HG03097 (cell line): ENCODE measurements at regions not wholly inside any gene's neighbourhood (a gene's known extent, or its start where the extent isn't known, plus 50 kb on each side); places are given as distances from the start of the nearest gene placed in this dataset.

ENCODE experiments used
- ATAC-seq: cut with Tn5 transposase; IDR thresholded peaks from one replicate; pipeline ENCODE4 v1.9.1; 2021; ENCODE audit not compliant: unreplicated experiment, low FRiP score

DNA sequence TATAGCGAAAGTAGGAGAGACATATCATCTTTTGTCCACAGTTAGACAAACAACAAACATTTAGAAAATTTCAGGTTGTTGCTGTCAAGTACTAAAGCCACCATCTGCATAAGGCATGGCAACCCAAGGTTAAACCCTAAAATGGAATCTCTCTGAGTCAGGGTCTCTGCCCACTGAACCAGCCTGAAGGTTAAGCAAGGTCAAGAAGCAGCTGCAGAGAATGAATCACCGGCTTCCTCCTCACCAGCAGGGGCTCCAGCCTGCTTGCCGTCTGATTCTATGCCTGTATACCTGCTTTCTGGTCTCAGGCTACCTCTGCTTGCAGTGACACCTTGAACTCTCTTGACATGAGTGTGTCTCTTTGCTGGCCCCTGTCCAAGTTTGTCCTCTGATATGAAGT lies 726.2 kb upstream of the SGCG start:
- ATAC-seq: no peak

DNA sequence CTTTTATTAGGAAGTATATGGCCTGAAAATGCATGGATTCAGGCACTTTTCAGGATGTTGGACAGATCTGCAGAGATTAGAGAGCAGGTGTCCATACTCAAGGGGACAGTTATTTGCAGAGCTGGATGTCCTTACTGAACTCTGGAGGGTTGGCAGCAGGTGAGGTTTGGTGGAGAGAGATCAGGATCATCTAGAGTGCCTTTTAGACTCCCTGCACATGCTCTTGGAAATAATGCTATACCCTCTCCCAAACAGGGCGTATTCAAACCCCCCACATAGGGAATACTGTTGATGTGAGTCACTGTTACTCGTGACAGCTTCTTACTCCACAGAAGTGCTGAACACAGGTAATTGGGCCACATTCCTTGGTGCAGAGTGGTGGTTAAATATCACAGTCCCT lies 725.7 kb upstream of the SGCG start:
- no peak for ATAC-seq

DNA sequence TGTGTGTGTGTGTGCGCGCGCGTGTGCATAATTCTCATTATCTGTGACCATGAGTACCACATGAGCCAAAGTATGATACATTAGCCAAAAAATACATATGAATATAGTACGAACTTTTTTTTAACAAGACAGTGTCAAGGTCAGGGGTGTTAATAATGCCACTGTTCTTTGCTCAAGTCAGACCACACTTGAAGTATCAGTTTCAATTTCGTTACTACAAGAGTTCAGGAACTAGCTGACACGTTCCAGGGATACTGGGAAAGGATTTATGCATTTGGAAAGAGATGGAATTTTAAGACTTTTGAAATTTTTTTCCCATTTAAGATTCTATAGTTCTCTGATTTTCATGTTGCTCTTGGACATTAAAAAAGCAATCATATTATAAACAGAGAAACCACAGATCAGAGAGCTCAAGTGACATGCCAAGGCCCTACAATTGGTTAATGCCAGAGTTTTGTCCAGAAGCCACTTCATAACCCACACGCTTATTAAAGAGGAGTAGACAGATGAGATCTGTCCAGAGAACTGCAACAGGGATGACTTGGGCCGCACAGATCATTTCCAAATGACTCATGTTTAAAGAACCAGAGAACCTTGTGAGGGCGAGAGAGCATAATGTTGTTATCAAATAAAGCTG lies 718.8 kb upstream of the SGCG start:
- no peak for ATAC-seq

- ATAC-seq: no peak
Observed at GRCh38 chr13:22463089-22463488, 717.7 kb upstream of the SGCG start.

DNA sequence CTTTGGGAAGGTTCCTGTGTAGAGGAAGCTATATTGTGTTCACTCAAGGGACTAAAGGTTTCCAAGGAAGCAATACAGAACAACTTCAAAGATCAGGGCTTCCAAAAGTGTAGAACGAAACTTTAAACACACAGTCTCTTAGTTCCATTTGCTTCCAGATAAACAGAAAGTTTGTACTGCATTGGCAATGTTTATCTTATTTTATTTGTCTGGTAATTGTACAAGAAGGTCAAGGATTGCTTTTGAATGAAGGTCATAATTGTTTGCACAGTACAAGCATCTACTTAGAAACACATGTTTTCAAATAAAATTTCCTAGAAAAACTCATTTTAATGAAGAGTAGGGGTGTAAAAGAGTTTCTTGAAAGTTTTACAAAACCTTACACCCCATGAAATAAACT lies 712.7 kb upstream of the SGCG start:
- no peak for ATAC-seq

DNA sequence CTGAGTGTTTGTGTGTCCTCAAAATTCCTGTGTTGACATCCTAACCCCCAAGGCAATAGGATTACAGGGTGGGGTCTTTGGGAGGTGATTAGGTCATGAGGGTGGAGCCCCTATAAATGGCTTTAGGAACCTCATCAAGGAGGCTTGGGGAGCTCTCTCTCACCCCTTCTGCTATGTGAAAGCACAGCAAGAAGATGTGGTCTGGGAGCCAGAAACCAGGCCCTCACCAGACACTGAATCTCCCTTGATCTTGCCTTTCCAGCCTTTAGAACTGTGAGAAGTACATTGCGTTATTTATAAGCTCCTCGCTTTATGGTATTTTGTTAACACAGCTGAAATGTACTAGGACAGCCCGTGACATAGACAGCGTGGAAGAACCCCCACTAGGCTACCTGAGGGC lies 712.0 kb upstream of the SGCG start:
- no peak for ATAC-seq

GRCh38 chr13:22469452-22469851 lies 711.3 kb upstream of the SGCG start:
- no peak for ATAC-seq

- no peak for ATAC-seq
Observed at GRCh38 chr13:22470075-22470474, 710.7 kb upstream of the SGCG start.

DNA sequence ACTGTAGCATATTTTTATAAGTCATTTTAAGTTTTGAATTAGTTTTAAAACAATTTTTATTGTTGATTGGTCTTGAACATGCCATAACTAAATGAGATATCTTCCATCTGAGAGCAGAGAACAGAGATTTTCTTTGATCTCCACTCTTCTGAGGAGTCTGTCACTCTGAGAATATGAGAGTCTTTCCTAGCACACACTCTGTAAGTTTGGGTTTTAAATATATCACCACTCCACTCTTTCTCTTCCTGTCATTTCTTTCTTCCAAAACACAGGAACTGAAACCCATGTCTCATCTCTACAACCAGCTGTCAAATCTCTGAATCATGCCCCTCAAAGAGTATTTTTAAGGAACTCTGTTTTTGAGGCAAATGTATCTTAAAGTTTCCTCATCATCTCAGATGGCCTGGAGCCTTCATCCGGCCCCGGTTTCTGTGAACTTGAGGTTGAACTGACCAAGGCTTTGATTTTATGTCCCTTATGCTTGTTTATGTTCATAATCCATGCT lies 698.2 kb upstream of the SGCG start:
- no peak for ATAC-seq

- ATAC-seq: no peak
Observed at GRCh38 chr13:22483276-22483675, 697.5 kb upstream of the SGCG start.

GRCh38 chr13:22486490-22486889 lies 694.3 kb upstream of the SGCG start:
- no peak for ATAC-seq

GRCh38 chr13:22487932-22488331 lies 692.8 kb upstream of the SGCG start:
- no peak for ATAC-seq

- no peak for ATAC-seq
Observed at GRCh38 chr13:22489771-22490170, 691.0 kb upstream of the SGCG start.

DNA sequence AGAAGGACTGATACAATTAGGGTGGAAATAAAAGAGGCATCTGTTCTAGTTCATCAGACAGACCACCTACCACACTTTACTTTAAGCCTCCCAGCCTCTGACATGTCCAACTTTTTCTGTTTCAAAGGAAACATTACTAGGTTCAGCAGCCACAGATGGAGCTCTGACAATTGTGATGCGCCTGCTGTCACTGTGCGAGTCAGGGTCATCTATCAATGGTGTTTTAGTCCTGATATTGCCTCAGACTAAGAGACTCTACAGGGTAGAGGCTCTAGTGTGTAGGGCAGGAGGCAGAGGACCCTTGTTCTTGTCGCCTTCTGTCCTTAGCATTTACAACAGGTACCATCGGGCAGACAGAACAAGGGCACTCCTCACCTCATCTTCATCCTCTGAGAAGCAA lies 685.0 kb upstream of the SGCG start:
- ATAC-seq: no peak

DNA sequence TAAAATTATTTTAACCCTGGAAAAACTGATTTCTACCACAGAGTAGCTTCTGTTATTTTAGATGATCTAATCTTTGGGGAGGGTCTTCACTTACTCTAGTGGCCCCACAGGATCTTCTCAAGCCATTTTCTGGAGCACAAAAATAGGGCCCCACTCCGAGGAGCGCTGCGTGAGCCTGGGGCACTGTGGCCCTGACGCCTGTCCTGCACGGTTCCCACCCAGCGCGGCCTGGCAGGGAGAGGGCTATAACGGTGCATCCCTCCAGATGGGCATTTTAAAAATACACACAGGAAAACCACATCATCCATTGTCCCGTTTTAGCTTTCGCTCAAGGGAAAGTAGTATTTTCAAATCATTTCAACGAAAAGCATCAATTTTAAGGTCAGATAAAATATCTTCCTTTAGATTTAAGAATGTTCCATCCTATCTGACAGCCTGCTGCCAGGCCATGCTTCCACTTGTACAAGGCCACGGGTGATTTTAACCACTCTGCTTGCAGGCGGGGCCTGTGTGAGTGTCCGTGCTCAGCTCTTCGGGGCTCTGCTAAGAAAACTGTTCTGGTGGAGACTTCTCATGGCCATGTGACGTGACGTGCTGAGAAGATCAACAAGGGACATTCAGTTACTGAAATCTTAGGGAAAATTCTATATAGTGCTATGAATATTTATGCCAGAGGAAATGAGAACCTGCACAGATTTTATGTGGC lies 683.8 kb upstream of the SGCG start:
- no peak for ATAC-seq

GRCh38 chr13:22497991-22498780 lies 682.6 kb upstream of the SGCG start:
- no peak for ATAC-seq

DNA sequence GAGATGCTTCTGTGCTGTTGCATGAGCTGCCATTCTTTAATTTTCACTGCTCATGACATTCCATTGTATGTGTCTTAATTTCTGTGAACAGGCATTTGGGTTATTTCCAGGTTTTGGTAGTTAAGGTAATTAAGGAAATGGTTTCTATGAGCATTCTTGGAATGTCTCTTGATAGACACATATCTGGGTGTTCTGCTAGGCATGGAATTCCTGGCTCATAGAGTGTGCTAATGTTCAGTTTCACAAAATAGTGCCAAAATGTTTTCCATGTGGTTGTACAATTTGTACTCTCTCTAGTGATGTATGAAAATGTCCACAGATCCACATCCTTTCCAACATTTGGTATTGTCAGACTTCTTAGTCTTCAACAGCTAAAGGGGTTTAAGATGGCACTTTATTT lies 680.9 kb upstream of the SGCG start:
- no peak for ATAC-seq

DNA sequence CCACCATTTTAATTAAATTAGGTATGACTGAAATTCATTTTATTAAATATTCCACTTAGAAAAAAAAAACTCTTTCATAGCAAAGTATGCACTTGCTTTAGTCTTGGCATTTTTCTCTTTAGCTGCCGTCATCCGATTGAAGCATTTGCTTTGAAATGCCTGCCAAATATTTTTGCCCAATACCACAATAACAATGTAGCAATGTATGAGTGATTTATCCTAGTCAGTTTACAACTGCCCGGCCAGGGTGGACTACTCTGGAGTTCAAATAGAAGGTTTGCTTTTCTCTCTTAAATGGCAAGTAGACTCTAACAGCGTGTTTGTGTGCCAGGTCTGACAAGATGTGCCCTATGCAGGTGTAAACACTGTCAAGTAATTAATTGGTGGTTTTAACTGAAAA lies 675.3 kb upstream of the SGCG start:
- no peak for ATAC-seq

DNA sequence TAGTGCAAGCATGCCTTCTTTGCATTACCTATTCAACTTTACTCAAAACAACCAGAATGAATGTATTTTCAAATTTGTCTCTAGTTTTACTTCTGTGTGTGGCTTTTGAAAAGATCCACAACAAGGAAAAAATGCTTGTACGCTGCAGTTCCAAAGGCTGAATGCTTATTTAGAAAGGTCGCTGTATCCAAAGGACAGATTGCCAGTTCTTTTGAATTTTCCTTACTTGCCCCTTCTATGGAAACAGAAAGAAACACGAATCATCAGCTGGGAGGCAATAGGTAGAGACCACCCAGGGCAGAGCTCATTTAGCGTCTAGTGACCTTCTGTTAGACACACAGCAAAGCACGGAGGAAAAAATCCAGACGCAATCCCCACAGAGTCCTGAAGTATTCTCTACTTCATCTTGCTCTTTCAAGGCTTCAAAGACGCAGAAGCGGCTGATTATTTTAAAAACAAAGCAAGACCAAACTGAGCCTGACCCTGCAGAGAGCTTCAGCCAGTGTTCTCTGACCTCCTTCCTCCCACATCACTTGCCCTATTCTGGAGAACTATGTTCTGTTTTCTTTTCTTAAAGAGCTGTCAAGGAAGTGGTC lies 674.6 kb upstream of the SGCG start:
- ATAC-seq: no peak

DNA sequence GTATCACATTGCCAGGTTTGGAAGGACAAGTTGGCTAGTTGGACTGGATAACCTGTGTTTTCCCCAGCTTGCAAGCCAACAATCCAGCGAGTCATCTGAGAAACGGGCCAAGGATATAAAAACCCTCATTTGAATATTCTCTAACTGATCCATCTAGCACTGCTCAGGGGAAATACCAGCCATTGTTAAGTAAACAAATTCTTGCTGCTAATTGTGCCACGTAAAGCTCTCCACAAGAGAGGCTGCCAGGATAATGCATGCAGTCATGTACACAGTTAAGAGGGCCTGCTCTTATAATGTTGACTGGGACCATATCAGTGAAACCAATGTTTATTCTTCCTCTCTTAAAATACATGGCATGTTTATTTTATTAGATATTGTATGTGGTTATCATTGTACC lies 663.2 kb upstream of the SGCG start:
- no peak for ATAC-seq

- ATAC-seq: no peak
Observed at GRCh38 chr13:22536851-22537250, 643.9 kb upstream of the SGCG start.
